Activated CD4-positive, alpha-beta T cell treated with anti-CD3 and anti-CD28 coated beads for 48 hours (primary cell): ENCODE measurements at regions not wholly inside any gene's neighbourhood (a gene's known extent, or its start where the extent isn't known, plus 50 kb on each side); places are given as distances from the start of the nearest gene placed in this dataset.

Experiments
- DNase-seq: peaks from one replicate; pipeline ENCODE4 v3.0.0-alpha.2; 2020

- DNase-seq, result no peak
Measured at GRCh38 chr11:122062763-122063162, 53.3 kb downstream of the BLID start.

DNA sequence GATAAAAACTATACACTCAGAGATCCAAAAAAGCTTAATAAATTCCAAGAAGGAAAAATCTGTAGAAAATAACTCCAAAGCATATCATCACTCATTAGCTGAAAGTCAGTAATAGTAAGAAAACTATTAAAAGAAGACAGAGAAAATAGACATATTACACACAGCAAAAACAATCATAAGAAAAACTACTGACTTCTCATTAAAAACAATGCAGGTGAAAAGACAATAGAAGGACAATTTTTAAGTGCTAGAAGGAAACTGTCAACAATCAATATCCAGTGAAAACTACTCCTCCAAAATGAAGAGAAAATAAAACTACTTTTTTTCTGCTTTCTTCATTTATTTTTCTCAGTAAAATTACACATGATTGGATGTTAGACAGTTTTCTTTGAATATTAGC is 56.5 kb downstream of the BLID start:
- no peak for DNase-seq

DNA sequence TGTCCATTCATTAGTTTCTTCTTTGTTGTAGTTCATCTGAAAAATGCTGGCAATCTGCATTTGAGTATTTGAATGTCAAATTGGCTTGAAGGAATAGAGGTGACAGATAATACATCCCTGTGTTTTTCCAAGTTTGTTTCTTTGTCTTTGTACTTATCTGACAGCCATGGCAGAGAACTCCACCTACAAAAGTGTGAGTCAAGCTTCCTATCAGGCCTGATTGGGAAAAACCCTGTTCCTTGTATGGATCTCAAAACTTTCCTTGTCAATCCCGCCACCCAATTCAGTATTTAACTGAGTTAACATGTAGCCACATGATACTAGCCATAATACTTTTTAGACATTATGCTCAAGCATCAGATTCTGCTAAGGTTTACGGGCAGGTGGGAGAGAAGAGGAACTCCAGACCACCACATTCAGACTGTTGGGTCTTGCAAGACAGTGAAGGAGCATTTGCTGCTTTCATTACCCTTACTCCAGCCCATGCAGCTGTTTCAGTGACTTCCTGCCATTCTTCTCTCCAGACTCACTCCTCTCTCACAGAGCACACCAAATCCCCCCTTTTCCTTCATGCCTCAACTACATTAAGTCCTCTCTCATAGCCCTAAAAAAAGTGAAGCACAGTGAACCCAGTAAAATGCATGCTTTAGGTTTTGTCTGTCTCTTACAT is 65.9 kb downstream of the BLID start:
- DNase-seq, result no peak

GRCh38 chr11:122048401-122048800 is 67.6 kb downstream of the BLID start:
- DNase-seq, result no peak

GRCh38 chr11:122046846-122047245 is 69.2 kb downstream of the BLID start:
- no peak for DNase-seq

DNA sequence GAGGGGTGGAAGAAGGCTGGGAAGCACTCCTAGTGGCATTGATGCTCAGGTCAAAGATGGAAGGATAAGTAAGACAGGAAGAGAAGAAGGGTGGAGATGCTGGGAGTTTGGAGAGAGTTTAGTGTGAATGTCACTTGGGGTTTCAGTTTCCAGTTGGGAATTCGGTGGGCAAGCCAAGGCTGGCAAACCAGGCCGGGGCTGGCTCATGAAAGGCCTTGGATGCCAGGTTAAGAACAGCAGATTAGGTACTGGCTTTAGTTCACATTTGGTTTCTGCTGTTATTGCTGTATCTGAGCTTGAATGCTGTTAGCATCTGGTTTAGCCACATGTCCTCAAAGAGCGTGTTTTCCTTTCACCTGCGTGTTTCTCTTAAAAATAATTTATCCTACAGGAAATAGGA is 69.6 kb downstream of the BLID start:
- DNase-seq, result no peak

- DNase-seq, result no peak
Measured at GRCh38 chr11:122045181-122045586, 70.8 kb downstream of the BLID start.

- no peak for DNase-seq
Measured at GRCh38 chr11:122044086-122044485, 71.9 kb downstream of the BLID start.

- no peak for DNase-seq
Measured at GRCh38 chr11:122042981-122043380, 73.0 kb downstream of the BLID start.

DNA sequence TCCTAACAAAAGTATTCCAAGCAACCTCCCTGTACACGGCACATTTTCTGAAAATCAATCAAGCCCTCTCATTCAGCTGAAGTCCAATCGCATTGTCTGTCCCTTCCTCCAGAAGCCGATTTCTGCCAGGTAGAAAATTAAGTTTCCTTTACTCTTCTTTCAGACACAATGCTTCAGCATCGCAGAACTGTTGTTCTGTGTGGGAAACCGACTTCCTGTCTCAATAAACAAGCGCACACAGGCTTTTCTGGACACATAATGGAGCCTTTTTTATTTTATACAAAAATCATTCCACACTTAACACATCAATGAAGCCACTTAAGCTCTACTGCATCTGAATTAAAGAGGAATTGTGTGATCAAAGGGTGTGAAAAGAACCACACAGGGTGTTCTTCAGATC is 75.6 kb downstream of the BLID start:
- DNase-seq, result no peak

- DNase-seq, result no peak
Measured at GRCh38 chr11:122038543-122038942, 77.5 kb downstream of the BLID start.

DNA sequence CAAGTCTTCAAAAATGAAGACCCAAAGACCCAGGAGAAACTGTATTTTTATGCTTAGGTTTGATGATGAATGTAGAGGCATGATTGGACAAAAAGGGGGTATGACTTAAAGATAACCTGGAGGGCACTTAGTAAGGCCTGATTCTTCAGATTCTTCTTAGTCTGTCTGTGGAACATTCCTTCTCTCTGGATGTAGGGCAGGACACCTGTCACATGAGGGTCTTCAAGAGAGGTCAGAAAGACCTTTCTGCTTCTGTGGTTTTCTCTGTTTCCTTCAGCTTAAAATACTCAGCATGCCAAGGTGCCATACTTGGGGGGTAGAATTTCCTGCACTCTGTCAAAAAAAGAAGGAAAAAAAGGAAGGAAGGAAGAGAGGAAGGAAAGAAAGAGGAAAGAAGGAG is 78.1 kb downstream of the BLID start:
- no peak for DNase-seq

- no peak for DNase-seq
Measured at GRCh38 chr11:122036493-122036892, 79.5 kb downstream of the BLID start.

GRCh38 chr11:122036018-122036417 is 80.0 kb downstream of the BLID start:
- no peak for DNase-seq

DNA sequence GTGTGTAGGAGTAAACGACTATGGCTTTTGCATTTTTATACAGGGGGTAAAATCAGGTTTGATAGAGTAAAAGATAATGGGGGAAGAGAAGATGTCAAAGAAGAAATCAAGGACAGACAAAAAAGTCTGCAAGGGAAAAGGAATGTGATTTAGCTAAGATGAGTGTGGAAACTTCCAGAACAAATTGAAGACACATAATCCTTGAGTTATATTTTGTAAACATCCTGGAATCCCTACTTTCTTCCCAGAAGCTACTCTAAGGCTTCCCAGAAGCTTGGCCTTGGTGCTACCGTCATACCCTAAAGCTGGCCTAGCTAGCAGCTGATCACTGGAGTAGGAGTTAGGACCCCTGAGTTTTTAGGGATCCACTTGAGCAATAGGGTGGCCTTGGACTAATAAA is 82.4 kb downstream of the BLID start:
- DNase-seq, result no peak

GRCh38 chr11:122033193-122033592 is 82.8 kb downstream of the BLID start:
- no peak for DNase-seq

- no peak for DNase-seq
Measured at GRCh38 chr11:122032317-122032716, 83.7 kb downstream of the BLID start.

DNA sequence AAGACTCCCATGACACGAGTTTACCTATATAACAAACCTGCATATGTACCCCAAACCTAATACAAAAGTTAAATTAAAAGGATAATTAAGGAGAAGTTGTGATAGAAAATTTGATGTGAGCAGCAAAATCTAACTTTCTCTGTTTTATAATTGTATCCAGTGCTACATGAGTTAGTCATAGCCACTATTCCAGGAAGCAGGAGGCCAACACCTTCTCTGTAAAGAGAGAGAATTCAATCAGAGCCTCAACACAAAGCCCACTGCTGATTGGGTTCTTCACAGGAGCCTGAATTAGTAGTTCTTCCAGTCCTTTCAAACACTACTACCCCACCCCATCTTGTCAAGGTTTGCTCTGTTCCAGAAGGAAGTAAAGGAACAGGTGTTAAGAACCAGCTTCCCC is 84.2 kb downstream of the BLID start:
- DNase-seq, result no peak

- no peak for DNase-seq
Measured at GRCh38 chr11:122030286-122030685, 85.7 kb downstream of the BLID start.

GRCh38 chr11:122028545-122028944 is 87.5 kb downstream of the BLID start:
- no peak for DNase-seq

DNA sequence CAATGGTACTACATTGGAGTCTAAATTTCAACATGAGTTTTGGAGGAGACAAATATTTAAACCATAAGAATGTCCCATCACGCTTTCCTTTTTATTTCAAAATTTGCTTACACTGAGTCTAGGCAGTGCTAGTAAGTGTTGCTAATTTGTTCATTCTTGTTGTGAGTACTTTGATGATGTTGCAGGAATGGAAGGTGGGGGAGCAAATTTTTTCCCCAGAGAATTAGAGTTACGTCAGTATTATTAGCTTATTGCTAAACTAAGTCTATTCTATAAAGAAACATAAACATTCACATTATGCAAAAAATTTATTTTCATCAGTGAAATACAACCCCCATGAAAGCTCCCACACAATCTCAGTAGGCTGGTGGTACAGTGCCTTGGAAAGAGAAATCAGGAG is 88.0 kb downstream of the BLID start:
- no peak for DNase-seq

- DNase-seq, result no peak
Measured at GRCh38 chr11:122025757-122026156, 90.3 kb downstream of the BLID start.

DNA sequence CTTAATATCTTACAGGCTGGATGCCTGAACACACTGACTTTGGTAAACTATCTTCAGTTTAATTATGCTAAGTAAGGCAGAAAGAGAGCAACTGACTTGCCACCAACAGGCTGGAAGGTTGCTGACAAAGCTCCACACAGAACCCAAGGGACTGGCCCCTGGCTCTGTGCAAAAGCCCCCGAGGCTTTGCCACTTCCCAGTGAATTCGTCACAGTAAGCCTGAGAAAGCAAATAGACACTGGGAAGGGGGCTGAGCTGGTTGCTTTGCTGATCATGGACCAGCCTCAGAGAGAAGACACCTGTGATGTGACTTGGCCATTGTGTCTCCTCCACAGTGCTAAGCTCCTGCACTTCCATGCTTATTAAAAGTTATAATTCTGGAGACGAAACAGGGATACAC is 91.7 kb downstream of the BLID start:
- no peak for DNase-seq

DNA sequence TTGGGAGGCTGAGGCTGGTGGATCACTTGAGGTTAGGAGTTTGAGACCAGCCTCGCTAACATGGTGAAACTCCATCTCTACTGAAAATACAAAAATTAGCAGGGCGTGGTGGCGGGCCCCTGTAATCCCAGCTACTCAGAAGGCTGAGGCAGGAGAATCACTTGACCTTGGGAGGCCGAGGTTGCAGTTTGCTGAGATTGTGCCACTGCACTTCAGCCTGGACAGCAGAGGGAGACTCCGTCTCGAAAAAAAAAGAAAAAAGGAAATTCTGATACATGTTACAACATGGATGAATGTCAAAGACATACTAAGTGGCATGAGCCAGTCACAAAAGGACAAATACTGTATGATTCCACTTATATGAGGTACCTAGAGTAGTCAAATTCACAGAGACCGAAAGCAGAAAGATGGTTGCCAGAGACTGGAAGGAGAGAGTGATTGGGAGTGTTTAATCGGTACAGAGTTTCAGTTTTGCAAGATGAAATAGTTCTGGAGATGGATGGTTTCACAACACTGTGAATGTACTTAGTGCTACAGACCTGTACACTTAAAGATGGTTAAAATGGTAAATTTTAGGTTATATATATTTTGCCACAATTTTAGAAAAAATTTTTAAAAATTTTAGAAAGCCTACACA is 92.3 kb downstream of the BLID start:
- DNase-seq, result no peak

GRCh38 chr11:122022646-122023045 is 93.4 kb downstream of the BLID start:
- no peak for DNase-seq
